ENCODE measurements at regions not wholly inside any gene's neighbourhood (a gene's known extent, or its start where the extent isn't known, plus 50 kb on each side); places are given as distances from the start of the nearest gene placed in this dataset.

- TF ChIP-seq CTCF (IDR thresholded peaks at IDR 0.05; ENCODE audit: low read length) = no peak
- no peak for TF ChIP-seq EZH2 (optimal IDR thresholded peaks at IDR 0.05; ENCODE audit: low read depth, low read length)
- TF ChIP-seq EZH2phosphoT487 (IDR thresholded peaks at IDR 0.05; ENCODE audit: low read length) = no peak
Observed at GRCh38 chr15:62430056-62430455, 265.0 kb upstream of the C2CD4B start.

All from MM.1S (cell line).